K562 (cell line): ENCODE measurements at regions not wholly inside any gene's neighbourhood (a gene's known extent, or its start where the extent isn't known, plus 50 kb on each side); places are given as distances from the start of the nearest gene placed in this dataset.

Source experiments
- CCAR2 ChIP-seq: fragments of 200-400 bp; formaldehyde crosslinking; IDR thresholded peaks from 2 replicates; pipeline ENCODE4 v1.6.1; 2017; ENCODE audit warnings: mild to moderate bottlenecking, low read depth, low read length
- CEBPB ChIP-seq: fragments of 450-650 bp; IDR thresholded peaks from 2 replicates; pipeline ENCODE4 v1.6.1; 2016; ENCODE audit warnings: missing genetic modification characterization, missing compliant biosample characterization
- DIDO1 ChIP-seq: fragments of 450-650 bp; IDR thresholded peaks from 2 replicates; pipeline ENCODE4 v1.6.1; 2016; ENCODE audit warnings: low read depth, missing biosample characterization, missing genetic modification characterization
- FIP1L1 ChIP-seq: fragments of 200-400 bp; formaldehyde crosslinking; IDR thresholded peaks from 2 replicates; pipeline ENCODE4 v1.6.1; 2018; ENCODE audit warnings: mild to moderate bottlenecking, low read depth, low read length; ENCODE audit not compliant: poor library complexity, severe bottlenecking
- FOXJ3 ChIP-seq: sonication (generic); formaldehyde crosslinking; IDR thresholded peaks from 2 replicates; pipeline ENCODE4 v1.4.0; 2020; ENCODE audit warnings: mild to moderate bottlenecking, missing genetic modification reagents
- HSF4 ChIP-seq: fragments of 250-450 bp; sonication (Bioruptor Pico); IDR thresholded peaks from 2 replicates; pipeline ENCODE4 v2.1.2; 2022; ENCODE audit warnings: mild to moderate bottlenecking, moderate library complexity, borderline replicate concordance
- RBM39 ChIP-seq: fragments of 200-400 bp; formaldehyde crosslinking; optimal IDR thresholded peaks from 2 replicates; pipeline ENCODE3; 2018; ENCODE audit warnings: low read depth, low read length
- SAFB ChIP-seq: fragments of 200-400 bp; formaldehyde crosslinking; IDR thresholded peaks from 2 replicates; pipeline ENCODE4 v1.6.1; 2017; ENCODE audit warnings: low read depth, low read length, borderline replicate concordance
- TFAM ChIP-seq: fragments of 250-450 bp; sonication (Bioruptor Pico); conservative IDR thresholded peaks from 2 replicates; pipeline ENCODE4 v1.5.0; 2021; ENCODE audit warnings: mild to moderate bottlenecking, moderate library complexity
- XRCC5 ChIP-seq: fragments of 200-400 bp; formaldehyde crosslinking; IDR thresholded peaks from 2 replicates; pipeline ENCODE4 v1.6.1; 2017; ENCODE audit warnings: low read depth, mild to moderate bottlenecking, low read length
- ZFPM2 ChIP-seq: fragments of 250-450 bp; sonication (Bioruptor Pico); IDR thresholded peaks from 2 replicates; pipeline ENCODE4 v1.5.1; 2022; ENCODE audit warnings: mild to moderate bottlenecking
- TF ChIP-seq, protein P1 (sequence below): sonication (generic); formaldehyde crosslinking; IDR thresholded peaks from 2 replicates; pipeline ENCODE4 v1.8.1; 2022; ENCODE audit warnings: missing genetic modification reagents

DNA sequence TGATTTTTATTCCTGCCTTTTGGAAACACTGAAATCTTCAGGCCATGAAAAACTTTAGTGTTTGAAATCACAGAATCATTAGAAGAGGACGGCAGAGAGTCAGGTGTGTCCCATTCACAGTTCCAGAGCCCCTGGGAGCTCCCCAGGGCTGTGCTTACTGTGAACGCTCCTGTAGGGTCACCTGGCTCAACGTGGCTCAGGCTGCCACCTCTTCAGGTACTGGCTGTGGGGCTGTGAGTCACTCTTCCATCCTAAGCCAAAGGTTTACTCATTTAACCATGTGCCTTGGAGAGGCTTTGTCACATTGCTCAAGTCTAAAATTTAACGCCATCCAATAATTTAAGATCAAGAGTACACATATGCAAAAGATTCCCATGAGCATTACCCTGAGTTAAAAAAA, 50.2 kb upstream of the FSTL4 start (continued):
- TF ChIP-seq CCAR2: no peak
- no peak for TF ChIP-seq CEBPB (tag)
- no peak for TF ChIP-seq DIDO1 (tag)
- TF ChIP-seq TFAM: no peak
- TF ChIP-seq SAFB: no peak
- TF ChIP-seq FOXJ3 (CRISPR knock-in tag): no peak
- TF ChIP-seq HSF4 (CRISPR knock-in tag): no peak
- TF ChIP-seq, protein P1, sequence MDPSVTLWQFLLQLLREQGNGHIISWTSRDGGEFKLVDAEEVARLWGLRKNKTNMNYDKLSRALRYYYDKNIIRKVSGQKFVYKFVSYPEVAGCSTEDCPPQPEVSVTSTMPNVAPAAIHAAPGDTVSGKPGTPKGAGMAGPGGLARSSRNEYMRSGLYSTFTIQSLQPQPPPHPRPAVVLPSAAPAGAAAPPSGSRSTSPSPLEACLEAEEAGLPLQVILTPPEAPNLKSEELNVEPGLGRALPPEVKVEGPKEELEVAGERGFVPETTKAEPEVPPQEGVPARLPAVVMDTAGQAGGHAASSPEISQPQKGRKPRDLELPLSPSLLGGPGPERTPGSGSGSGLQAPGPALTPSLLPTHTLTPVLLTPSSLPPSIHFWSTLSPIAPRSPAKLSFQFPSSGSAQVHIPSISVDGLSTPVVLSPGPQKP (CRISPR knock-in tag): no peak
- no peak for TF ChIP-seq FIP1L1
- no peak for TF ChIP-seq XRCC5
- no peak for TF ChIP-seq RBM39
- no peak for TF ChIP-seq ZFPM2 (CRISPR knock-in tag)
